HS-27A (cell line): ENCODE measurements at regions not wholly inside any gene's neighbourhood (a gene's known extent, or its start where the extent isn't known, plus 50 kb on each side); places are given as distances from the start of the nearest gene placed in this dataset.

Source experiments
- DNase-seq: peaks from one replicate; pipeline ENCODE4 v3.0.0-alpha.2; 2012; ENCODE audit warnings: low read depth, missing footprints

DNA sequence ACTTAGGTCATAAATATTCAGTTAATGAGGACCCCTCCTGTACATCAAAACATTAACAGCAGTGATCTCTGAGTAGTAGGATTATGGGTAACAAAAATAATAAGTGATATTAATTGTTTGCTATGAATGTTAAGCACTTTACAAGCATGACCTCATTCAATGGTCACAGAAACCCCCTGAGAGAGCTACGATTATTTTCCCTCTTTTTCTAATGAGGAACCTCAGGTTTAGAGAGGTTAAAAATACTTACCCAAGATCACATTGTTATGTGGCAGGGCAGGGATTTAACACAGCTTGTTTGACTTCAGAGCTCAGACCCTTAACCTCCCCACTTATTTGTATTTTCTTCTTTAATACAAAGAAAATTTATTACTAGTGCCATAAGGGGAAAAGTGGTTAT, 228.2 kb downstream of the TBL1XR1 start:
- DNase-seq = no peak

DNA sequence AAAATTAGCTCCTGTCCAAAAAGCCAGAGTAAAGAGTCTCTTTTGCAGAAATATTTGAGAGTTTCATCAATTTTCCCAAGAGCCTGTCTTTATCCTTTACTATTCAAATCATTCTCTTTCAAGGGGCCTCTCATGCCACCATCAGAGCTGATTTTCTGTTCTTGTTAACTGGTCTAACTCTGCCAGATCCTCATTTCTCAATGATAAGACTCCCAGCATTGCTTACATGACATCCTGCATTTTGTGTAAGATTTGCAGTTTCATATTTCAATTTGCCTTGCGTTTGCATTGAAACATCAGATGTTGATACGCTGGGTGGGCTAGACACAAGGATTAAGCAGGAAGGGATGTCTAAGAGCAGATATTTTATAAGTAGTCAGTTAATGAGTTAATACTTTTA, 228.7 kb downstream of the TBL1XR1 start:
- DNase-seq = no peak

DNA sequence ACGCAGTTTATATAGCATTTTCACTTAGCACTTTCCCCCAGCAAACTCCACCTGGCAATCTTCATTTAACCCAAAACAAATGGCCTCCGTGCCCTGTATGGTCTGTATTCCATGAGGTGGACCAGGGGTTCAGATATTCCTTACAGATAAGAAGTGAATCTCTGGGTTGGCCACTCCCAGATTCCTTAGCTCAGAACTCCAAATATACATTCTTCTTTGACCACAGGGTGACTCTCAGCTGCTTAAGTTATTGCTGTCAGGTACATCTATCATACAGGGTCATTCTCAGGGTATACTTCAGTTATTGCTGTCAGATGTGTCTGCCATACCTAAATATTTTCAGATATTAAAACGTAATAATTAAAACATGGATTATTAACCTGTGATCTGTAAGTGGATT, 229.8 kb downstream of the TBL1XR1 start:
- no peak for DNase-seq

DNA sequence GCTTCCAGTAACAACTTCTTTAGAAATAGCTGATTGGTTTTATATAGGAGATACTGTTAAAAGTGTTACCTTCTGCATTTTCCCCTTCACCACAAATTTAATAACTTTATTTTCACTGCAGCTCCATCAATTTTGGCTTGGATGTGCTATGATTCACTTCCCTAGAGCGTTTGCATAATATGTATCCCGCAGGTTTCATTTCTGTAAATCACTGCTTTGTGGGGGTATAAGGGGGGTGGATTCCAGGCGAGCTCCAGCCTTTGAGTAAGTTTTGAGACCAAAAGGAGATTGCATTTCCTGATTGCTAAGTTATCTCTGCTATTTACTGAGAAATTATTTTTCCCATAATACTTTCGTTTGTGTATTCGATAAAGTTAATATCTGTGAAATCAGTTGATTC, 232.6 kb downstream of the TBL1XR1 start:
- no peak for DNase-seq

DNA sequence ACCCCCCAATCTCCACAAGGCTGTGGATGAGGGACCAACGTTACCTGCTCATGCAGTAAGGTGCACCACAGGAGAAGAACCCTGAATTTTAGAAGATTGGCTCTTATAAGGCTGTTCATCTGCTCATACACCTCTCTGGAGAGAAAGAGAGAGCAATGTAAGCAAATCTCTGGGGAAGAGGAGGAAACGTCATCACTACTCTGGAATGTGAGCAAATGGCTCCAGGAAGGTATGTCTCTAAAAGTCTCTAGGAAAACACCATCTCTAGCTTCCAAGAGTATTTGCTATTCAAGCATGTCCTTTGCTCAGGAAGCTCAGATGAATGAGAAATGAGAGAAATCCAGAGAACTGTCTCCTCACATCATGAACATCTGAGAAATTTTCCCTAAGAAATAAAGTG, 235.4 kb downstream of the TBL1XR1 start:
- DNase-seq = no peak

DNA sequence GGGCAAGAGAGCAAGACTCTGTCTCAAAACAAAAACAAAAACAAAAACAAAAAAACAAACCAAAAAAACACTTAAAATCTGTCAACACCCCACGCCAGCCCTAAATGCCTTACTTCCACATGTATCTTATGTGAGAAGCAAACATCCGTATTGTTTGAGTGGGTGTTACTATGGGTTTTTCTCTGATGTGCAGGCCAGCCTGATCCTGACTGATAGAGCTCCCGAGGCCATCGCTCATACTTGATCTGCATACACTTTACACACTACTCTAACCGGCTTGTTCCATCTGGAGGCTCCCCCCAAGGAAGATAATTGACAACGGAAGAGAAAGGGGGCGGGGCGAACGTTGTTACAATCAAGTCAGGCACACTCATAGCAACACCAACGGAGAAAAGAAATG, 237.4 kb downstream of the TBL1XR1 start:
- DNase-seq = no peak

DNA sequence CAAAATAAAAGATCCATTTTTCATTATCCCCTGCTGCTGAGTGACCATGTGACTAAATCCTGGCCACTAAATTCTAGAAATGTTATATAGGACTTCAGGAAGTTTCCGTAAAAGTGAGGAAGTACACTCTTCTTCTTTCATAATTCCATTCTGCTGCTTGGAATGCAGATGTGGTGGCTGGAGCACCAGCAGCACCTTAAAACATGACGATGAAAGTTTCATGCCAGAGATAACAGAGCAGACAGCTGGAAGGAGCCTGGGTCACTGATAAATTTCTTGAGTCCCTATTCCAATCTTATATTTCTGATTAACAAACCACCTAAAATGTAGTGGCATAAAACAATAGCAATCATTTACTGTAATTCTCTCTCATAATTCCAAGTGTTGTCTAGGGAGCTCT, 238.7 kb downstream of the TBL1XR1 start:
- no peak for DNase-seq

DNA sequence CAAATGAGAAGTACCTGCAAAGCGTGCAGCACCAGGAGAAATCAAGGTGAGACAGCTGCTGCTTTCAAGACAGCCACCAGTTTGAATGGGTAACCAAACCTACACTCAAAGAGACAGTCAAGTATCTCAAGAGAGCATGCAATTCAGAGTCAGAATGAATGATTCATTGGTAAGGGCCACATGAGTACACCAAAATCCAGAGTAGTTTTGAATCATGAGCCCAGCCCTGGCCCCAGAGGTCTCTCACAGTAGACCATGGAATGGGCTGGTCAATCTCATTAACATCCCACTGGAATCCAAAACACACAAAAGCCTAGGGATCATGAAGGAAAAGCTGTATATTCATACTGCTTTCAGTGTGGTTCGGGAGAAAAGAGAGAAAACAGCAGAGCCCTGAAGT, 242.8 kb downstream of the TBL1XR1 start:
- no peak for DNase-seq

DNA sequence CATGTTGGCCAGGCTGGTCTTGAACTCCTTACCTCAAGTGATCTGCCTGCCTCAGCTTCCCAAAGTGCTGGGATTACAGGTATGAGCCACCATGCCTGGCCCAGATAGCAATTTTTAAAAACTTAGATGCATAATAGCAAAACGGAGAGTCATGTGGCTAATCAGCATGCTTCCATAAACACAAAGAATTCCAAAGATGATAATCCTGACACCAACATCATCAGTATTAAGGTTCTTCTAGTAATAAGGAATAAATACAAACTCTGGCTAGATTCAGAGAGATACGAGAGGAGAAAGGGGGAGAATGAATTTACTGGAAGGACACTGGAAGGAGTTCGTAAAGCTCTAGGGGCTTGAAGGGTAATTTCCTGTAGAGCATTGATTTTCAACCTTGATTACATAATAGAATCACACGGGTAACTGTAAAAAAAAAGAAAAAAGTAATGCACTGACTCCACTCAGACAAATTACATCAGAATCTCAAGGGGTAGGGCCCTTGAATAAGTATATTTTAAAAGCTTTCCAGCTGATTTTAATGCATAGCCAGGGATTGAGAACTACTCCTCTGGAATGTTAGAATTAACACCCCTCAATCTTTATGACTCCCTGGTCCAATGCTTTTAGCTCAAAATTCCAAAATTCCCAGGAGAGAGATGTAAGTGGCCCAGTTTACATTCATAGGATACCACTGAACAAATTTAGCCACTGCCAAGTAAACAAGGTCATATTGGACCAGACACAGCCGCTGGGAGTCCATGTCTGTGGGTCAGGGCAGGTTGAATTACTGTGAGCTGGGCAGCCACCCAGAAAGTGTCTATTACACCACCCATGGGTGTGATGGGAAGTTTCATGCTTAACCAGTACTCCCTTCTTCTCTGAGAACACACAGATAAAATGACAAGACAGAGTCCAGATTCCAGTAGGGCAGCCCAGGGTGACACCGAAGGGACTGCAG, 243.9 kb downstream of the TBL1XR1 start:
- peak; percentile 39 for DNase-seq

DNA sequence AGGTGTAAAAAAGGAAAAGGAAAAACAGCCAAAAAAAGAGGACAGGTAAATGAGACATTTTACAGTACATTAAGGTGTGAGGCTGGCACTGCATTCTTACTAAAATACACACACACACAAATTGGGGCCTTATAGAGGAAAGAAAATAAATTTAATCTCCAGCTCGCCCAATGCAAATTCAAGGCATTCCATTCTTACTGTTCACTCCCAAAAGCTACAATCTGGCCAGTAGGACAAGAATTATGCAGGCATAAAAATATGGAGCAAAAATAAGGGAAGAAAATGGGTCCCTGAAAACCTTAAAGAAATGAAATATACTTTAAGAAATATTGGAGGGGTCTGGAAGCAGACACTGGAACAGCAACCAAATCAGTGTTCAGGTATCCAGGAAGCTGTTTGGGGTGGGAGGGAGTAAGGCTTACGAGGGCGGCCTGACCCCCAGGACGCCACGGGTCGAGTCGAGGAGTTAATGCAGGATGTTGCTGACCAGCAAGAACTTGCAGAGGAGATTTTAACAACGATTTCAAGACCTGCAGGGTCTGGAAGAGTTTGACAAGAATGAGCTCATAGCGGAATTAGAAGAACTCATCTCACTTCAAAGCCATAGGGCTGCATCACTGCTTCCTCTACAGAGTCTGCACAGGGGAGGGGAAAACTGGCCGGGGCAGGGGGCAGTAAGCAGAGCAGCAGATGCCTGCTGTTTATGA, 245.5 kb downstream of the TBL1XR1 start:
- DNase-seq = no peak

DNA sequence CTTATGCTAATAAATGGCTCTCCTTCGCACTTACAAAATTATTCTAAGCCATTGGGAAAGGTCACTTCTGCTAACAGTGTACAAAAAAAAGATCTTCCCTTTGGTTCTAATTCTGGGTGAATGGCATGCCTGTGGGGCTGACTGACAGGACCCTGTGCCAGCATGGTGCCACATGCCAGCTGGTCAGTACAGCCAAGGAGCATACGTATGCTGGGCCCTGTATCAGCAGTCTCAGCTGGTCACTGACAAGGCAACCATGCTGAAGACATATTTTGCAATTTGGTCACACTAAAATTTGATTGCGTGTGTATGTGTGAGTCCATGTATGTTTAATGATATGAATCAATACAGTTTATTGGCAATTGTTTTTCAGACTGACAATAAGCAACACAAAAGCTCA, 246.1 kb downstream of the TBL1XR1 start:
- DNase-seq = no peak

DNA sequence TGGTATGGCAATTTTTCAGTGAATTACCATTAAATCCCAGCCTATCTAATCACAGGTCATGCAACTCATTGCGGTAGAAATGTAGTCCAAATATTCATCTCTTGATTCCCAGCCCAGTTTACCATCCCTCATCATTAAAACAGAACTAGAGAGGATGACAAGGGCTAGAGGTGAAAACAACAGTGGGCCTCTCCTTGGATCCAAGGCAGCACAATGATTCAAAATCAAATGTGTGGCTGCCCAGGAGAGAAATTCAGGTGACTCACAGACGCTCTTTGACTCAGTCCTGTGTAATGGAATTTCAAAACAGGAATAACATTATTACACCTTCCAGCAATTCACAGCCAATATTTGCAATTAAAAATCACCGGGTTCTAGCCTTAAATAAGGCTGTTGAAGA, 246.5 kb downstream of the TBL1XR1 start:
- DNase-seq = no peak

DNA sequence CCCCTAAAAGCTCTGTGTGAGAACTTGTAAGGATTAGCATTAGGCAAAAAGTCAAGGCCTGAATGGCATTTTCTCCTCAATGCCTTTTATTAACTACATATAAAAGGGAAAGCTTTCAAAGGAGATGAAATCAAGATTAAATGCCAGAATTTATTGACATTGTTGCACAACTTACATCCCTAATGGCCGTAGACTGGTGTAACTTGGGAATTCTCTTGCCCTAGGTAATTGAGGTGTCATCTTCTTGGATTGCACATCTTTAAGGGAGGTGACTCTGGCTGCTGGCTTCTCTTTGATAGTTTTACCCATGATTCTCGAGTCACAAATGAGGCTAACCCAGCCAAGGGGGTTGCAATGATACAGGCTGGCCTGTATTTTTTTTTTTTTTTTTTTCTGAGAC, 249.1 kb downstream of the TBL1XR1 start:
- DNase-seq = no peak

DNA sequence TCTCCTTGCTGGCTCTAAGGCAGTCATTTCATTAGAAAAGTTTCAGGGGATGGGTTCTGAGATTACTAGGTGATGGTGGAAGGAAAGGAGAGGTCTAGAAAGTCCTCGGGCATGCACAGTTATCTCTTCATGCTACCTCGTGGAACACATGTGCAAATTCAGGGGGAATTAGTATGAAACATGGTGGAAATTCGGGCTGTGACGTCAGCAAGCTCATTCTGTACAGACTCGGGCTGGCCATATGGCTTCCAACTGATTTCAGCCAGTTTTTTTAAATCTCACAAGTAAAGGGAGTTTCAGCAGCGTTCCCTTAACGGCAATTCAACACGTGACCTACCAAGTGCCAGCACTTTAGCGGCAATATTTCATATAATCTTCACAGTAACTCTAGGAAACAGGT, 251.1 kb downstream of the TBL1XR1 start:
- DNase-seq = no peak

DNA sequence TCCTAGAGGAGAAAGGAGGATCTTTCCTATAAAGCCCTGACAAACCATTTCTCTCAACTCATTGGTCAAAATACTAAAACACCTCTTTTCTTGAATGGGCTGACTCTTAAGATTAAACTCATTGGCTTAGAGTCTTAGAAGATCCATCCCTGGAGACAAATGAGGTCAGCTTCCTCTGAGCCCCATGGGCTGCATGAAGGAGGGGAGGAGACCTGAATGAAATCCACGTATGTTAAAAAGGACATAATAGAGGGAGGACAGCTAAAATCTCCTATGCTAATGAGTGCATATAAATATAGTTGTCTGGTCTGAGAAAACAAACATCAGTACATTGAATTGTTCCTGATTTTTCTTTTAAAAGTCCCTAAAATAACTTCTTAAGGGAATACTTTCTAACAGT, 255.0 kb downstream of the TBL1XR1 start:
- no peak for DNase-seq

DNA sequence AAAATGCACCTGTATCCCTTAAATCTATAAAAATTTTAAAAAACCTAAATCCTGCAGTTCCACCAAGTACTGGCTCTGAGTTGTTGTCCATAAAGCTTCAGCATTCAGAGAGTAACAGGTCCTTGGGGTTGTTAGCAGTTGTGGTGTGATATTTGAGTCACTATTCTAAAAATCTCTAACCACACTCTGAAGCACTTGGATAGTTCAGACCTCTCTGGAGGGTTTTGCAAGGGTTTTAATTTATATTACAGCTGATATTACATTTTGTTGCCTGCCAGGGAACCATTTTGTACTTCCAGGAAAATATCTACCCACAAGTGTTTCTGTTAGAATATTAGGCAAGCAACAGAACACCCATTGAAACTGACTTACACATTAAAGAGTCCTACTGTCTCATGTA, 255.6 kb downstream of the TBL1XR1 start:
- DNase-seq = no peak

DNA sequence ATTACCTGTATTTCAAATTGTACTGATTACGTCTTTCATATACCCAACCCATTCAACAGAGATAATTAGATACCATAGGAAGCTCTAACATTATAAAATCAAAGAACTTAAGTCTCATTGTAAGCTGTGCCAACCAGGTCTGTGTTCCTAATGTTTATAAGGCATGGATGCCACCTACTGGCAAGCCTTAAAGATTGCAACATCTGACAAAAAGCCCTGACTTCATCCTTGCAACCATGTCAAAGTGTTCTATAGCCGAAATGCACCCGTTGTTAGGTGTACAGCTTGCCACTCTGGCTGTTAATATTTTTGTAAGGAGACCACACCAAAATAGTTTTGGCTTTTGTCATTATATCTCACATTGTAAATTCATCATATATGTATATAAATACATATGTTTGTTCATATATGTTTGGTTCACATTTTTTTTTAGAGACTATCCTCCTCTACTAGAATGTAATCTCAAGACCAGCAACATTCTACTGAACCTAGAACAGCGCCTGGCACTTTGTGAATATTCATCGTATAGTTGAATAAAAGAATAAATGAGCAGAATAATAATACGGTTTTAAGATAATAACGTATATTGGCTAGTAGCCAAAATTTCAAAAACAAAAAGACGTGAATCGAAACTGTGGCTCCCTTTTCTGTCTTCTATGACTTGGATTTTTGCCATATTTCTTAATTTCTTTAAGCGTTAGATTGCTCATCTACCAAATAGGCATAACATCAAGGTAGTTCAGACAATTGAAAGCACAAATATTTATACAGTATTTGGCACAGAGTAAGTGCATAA, 258.1 kb downstream of the TBL1XR1 start:
- no peak for DNase-seq

DNA sequence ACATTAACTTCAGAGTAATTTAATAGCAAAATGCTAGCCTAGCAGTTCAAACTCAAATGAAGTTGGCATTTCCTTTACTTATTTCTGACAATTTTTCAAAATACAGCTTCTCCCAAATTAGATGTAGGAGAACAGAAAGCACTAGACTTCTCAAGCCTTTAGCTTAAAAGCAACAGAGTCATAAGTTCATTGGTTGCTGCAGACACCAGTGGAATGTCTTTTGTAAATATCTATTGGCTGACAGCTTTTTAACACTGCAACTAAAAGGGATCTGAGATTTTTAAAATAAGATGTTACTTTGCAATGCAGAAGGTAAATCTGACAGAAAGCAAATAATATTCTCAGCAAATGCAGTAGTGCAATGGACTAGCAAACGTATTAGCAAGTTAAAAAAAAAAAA, 259.3 kb downstream of the TBL1XR1 start:
- DNase-seq = no peak

DNA sequence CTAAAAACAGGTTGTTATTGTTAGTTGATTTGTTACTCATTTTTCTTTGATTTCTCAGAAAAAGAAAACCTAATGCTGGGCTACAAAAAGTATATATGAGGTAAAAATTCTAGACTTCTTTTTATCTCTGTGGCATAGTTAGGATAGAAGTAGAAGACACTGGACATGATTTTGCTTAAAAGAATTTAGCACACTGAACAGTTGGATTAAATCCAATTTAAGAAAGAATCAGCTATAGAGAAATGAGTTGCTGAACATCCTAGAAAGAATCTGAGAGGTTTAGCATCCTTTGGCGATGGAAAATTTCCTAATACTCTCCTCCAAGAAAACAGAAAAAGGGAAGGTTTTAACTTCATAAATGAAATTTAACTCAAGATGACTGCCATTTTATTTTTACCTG, 259.7 kb downstream of the TBL1XR1 start:
- DNase-seq = no peak

DNA sequence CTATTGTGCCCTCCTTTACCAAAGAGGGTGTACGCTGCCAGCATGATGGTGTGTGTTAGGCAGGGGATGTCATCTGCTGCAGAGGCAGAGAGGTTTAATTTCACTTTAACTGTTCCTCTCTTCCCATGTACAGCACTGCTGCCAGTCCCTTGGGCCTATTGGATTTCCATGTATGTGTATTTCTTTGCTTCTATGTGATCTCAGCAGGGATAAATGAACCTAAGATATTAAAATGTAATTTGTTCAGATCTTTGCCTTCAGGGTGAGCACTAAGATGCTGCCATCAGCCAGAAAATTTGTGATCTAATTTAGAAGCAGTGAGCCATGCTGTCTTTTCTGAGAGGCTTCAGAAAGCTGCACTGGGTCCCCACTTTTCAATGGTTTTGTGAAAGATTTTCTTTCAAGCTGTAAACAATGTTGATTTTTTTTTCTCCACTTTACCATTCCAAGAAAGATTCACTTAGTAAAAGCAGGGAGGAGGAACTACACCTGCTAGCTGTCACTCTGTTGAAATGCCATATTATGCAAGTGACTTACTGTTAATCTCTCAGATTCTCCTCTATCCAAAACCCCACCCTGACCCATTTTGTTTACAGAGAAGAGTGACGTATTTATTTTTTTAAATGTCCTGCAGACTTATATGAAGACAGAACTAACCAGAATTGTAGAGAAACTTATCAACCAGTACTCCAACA, 261.9 kb downstream of the TBL1XR1 start:
- DNase-seq = no peak

DNA sequence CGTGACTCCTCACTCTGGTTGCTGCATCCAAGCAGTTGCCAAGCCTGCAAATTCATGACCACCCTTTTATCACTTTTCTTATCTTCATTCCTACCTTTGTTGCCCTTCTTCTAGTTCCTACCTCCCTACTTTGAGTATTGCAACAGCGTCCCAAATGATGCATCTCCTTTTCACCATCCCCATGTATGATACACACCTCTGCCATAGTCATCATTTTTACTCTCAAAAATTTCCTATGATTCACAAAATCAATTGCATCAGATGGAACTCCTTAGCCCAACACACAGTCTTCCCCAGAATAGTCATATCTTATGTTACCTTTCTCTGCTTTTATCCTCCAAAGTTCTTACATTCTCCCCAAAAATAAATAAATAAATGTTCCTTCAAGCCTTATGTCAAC, 262.6 kb downstream of the TBL1XR1 start:
- no peak for DNase-seq

DNA sequence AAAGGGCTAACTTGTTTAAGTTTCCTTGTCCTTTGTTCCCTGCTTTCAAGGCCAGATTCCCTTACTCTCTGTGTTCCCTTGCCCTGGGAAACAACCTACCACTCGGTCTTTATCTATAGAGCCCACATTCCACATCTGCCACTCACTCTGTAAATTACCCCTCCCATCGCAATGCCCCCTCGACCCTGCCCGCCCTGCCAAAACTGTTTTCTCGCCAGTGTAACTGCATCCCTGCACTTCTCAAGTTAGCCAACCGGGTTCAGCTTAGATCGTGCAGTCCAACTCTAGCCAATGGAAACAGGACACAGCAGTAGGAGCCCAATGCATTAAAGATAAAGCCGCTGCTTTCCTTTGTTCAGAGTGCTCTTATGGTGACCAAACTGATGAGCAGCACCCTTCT, 263.6 kb downstream of the TBL1XR1 start:
- no peak for DNase-seq
